SK-N-SH treated with all-trans-retinoic acid at 6 μM for 48 hours (cell line): ENCODE measurements at regions not wholly inside any gene's neighbourhood (a gene's known extent, or its start where the extent isn't known, plus 50 kb on each side); places are given as distances from the start of the nearest gene placed in this dataset.

Experiments
- ARNTL ChIP-seq: fragments of 450-650 bp; formaldehyde crosslinking; IDR thresholded peaks from 2 replicates; pipeline ENCODE4 v1.5.0; 2020; ENCODE audit warnings: low read depth, mild to moderate bottlenecking, moderate library complexity, borderline replicate concordance
- ZNF565 ChIP-seq: fragments of 450-650 bp; formaldehyde crosslinking; conservative IDR thresholded peaks from 2 replicates; pipeline ENCODE4 v1.5.0; 2020; ENCODE audit warnings: low read depth, mild to moderate bottlenecking, moderate library complexity
- ZNF70 ChIP-seq: fragments of 450-650 bp; formaldehyde crosslinking; IDR thresholded peaks from 2 replicates; pipeline ENCODE4 v1.5.0; 2020; ENCODE audit warnings: mild to moderate bottlenecking, moderate library complexity
- TF ChIP-seq, protein P1 (sequence below): fragments of 250-450 bp; sonication (Bioruptor Pico); IDR thresholded peaks from 2 replicates; pipeline ENCODE4 v1.8.0; 2020; ENCODE audit warnings: mild to moderate bottlenecking, moderate library complexity, borderline replicate concordance

- TF ChIP-seq ZNF565 (CRISPR knock-in tag) (no peak), ARNTL (CRISPR knock-in tag) (no peak), ZNF70 (CRISPR knock-in tag) (no peak)
- TF ChIP-seq, protein P1, sequence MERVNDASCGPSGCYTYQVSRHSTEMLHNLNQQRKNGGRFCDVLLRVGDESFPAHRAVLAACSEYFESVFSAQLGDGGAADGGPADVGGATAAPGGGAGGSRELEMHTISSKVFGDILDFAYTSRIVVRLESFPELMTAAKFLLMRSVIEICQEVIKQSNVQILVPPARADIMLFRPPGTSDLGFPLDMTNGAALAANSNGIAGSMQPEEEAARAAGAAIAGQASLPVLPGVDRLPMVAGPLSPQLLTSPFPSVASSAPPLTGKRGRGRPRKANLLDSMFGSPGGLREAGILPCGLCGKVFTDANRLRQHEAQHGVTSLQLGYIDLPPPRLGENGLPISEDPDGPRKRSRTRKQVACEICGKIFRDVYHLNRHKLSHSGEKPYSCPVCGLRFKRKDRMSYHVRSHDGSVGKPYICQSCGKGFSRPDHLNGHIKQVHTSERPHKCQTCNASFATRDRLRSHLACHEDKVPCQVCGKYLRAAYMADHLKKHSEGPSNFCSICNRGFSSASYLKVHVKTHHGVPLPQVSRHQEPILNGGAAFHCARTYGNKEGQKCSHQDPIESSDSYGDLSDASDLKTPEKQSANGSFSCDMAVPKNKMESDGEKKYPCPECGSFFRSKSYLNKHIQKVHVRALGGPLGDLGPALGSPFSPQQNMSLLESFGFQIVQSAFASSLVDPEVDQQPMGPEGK (CRISPR knock-in tag), result no peak
These were observed 160.0 kb downstream of the OSR1 start for GRCh38 chr2:19198381-19198780.
